ENCODE measurements at regions not wholly inside any gene's neighbourhood (a gene's known extent, or its start where the extent isn't known, plus 50 kb on each side); places are given as distances from the start of the nearest gene placed in this dataset.

DNA sequence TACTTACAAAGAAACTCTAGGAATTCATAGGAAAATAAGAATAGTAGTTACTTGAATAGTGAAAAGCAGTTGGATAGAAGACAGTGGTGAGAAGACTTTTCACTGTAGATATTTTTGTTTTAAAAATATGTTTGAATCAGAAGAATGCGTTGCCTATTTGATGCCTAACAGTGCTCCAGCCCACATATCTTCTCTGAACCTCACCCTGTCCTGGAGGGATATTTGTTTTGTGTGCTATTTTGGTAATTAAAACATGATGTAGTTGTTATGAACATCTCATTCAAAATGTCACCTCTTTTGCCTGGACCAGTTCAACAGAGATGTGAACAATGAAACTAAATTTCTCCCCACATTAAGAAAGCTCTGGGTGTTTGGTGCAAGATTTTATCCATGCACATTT is 87.6 kb downstream of the CARTPT start:
- H3K4me3 ChIP-seq (ENCODE audit: low read depth, low read length, poor library complexity, severe bottlenecking), result no peak overlapping the region
- TF ChIP-seq, protein P1, sequence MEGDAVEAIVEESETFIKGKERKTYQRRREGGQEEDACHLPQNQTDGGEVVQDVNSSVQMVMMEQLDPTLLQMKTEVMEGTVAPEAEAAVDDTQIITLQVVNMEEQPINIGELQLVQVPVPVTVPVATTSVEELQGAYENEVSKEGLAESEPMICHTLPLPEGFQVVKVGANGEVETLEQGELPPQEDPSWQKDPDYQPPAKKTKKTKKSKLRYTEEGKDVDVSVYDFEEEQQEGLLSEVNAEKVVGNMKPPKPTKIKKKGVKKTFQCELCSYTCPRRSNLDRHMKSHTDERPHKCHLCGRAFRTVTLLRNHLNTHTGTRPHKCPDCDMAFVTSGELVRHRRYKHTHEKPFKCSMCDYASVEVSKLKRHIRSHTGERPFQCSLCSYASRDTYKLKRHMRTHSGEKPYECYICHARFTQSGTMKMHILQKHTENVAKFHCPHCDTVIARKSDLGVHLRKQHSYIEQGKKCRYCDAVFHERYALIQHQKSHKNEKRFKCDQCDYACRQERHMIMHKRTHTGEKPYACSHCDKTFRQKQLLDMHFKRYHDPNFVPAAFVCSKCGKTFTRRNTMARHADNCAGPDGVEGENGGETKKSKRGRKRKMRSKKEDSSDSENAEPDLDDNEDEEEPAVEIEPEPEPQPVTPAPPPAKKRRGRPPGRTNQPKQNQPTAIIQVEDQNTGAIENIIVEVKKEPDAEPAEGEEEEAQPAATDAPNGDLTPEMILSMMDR (IDR thresholded peaks at IDR 0.05; ENCODE audit: low read length), result no peak
- TF ChIP-seq EZH2 (IDR thresholded peaks at IDR 0.05; ENCODE audit: borderline replicate concordance, low read length), result no peak
- H3K9me2 ChIP-seq (ENCODE audit: low read depth, low read length), result no peaks in the 10 kb centered on the region
- no peaks in the 10 kb centered on the region for H3K27me3 ChIP-seq (ENCODE audit: insufficient read depth, low read length)
- no peaks in the 10 kb centered on the region for H4K20me1 ChIP-seq (ENCODE audit: insufficient read depth, low read length)
- H3K9ac ChIP-seq (ENCODE audit: low read length), result no peak overlapping the region
- no peak overlapping the region for H2AFZ ChIP-seq (ENCODE audit: low read length)
- no peaks in the 10 kb centered on the region for H3K9me3 ChIP-seq (ENCODE audit: low read length)
- H3K36me3 ChIP-seq (ENCODE audit: insufficient read depth, low read length), result no peaks in the 10 kb centered on the region
- H3K79me2 ChIP-seq (ENCODE audit: insufficient read depth, low read length), result no peaks in the 10 kb centered on the region
- no peak overlapping the region for H3K27ac ChIP-seq (ENCODE audit: low read depth, low read length, poor library complexity, severe bottlenecking)
- no peaks in the 10 kb centered on the region for H3F3A ChIP-seq (ENCODE audit: insufficient read depth, low read length)
- H3K4me1 ChIP-seq (ENCODE audit: insufficient read depth, low read length, severe bottlenecking), result no peaks in the 10 kb centered on the region
- H3K4me2 ChIP-seq (ENCODE audit: low read length), result no peak overlapping the region

DNA sequence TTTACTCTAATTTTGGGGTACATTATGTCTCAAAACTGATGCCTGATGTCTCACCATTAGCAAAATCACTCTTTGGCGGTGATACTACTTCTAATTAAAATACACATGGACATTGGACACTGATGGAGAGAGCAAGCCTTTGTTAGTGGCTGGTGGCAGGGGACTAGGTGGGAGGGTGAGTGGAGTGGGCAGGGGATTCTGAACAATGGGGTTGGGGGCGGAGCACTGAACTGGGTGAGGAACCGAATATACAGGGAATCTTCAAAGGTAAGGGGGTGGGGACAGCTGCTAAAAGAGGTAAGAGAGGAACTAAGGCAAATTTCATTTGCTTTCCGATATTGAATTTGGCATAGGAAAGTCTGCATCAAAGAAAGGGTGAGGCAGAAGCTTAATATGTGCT is 88.8 kb downstream of the CARTPT start:
- Histone ChIP-seq H3K9ac (ENCODE audit: low read length) (no peak overlapping the region), H3K27ac (ENCODE audit: low read depth, low read length, poor library complexity, severe bottlenecking) (no peak overlapping the region), H4K20me1 (ENCODE audit: insufficient read depth, low read length) (no peaks in the 10 kb centered on the region), H3K27me3 (ENCODE audit: insufficient read depth, low read length) (no peaks in the 10 kb centered on the region), H3K9me3 (ENCODE audit: low read length) (no peaks in the 10 kb centered on the region), H3K4me1 (ENCODE audit: insufficient read depth, low read length, severe bottlenecking) (no peaks in the 10 kb centered on the region), H3K4me3 (ENCODE audit: low read depth, low read length, poor library complexity, severe bottlenecking) (no peak overlapping the region), H3K9me2 (ENCODE audit: low read depth, low read length) (no peaks in the 10 kb centered on the region), H3K36me3 (ENCODE audit: insufficient read depth, low read length) (no peaks in the 10 kb centered on the region), H3F3A (ENCODE audit: insufficient read depth, low read length) (no peaks in the 10 kb centered on the region), H3K79me2 (ENCODE audit: insufficient read depth, low read length) (no peaks in the 10 kb centered on the region), H2AFZ (ENCODE audit: low read length) (no peak overlapping the region), H3K4me2 (ENCODE audit: low read length) (no peak overlapping the region)
- TF ChIP-seq EZH2 (IDR thresholded peaks at IDR 0.05; ENCODE audit: borderline replicate concordance, low read length), result no peak
- TF ChIP-seq, protein P1 (IDR thresholded peaks at IDR 0.05; ENCODE audit: low read length), result no peak

DNA sequence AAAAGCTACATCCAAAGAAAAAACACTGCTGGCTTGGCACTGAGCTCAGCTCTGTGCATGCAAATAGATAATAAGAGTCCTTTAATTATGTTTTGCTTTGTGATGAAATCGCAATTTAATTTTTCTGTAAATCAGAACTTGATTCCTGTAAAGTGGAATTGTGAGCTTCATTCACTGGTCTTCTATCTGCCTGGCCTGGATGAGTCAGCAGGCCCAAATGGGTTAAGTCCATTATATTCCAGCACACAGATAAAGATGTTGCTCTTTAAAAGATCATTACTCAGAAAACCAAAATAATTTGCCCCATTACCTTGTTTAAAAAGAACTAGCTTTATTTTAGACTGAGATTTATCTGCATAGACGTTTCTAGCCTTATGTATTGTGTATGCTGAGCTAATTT is 90.4 kb downstream of the CARTPT start:
- Histone ChIP-seq H2AFZ (ENCODE audit: low read length) (no peak overlapping the region), H3K9ac (ENCODE audit: low read length) (no peak overlapping the region), H3K36me3 (ENCODE audit: insufficient read depth, low read length) (no peaks in the 10 kb centered on the region), H3K4me2 (ENCODE audit: low read length) (no peak overlapping the region), H3K79me2 (ENCODE audit: insufficient read depth, low read length) (no peaks in the 10 kb centered on the region), H3K9me3 (ENCODE audit: low read length) (no peaks in the 10 kb centered on the region), H3K4me1 (ENCODE audit: insufficient read depth, low read length, severe bottlenecking) (no peaks in the 10 kb centered on the region), H3K9me2 (ENCODE audit: low read depth, low read length) (no peaks in the 10 kb centered on the region), H3K27ac (ENCODE audit: low read depth, low read length, poor library complexity, severe bottlenecking) (no peak overlapping the region), H3K4me3 (ENCODE audit: low read depth, low read length, poor library complexity, severe bottlenecking) (no peak overlapping the region), H3K27me3 (ENCODE audit: insufficient read depth, low read length) (no peaks in the 10 kb centered on the region), H4K20me1 (ENCODE audit: insufficient read depth, low read length) (no peaks in the 10 kb centered on the region), H3F3A (ENCODE audit: insufficient read depth, low read length) (no peaks in the 10 kb centered on the region)
- TF ChIP-seq, protein P1 (IDR thresholded peaks at IDR 0.05; ENCODE audit: low read length), result no peak
- no peak for TF ChIP-seq EZH2 (IDR thresholded peaks at IDR 0.05; ENCODE audit: borderline replicate concordance, low read length)

All from OCI-LY1 (cell line).